Spleen (tissue), 11 donors: ENCODE measurements at regions not wholly inside any gene's neighbourhood (a gene's known extent, or its start where the extent isn't known, plus 50 kb on each side); places are given as distances from the start of the nearest gene placed in this dataset.

Source experiments
- DNase-seq: peaks from one replicate; pipeline ENCODE4 v3.0.0-alpha.2; 2020
- H3K27ac ChIP-seq, 8 donors: fragments of 200-600 bp; sonication (generic) in 7 of 8; 1 replicate in 4 of 8; 2 replicates in 4 of 8; pipeline versions ENCODE4 v1.5.0 to v1.8.0; 2016 to 2021; ENCODE audit warnings: inconsistent platforms in 4 of 8, mild to moderate bottlenecking in 4 of 8, moderate library complexity in 1 of 8
- H3K27me3 ChIP-seq, 7 donors: fragments of 200-600 bp; sonication (generic) in 6 of 7; replicated peaks in 1 of 7; 1 replicate in 4 of 7; 2 replicates in 3 of 7; pipeline versions ENCODE4 v1.5.0 to v1.8.0; 2016 to 2021; ENCODE audit warnings: inconsistent platforms in 3 of 7, mild to moderate bottlenecking in 1 of 7
- H3K36me3 ChIP-seq, 6 donors: fragments of 200-600 bp; sonication (generic) in 5 of 6; 1 replicate in 4 of 6; 2 replicates in 2 of 6; pipeline versions ENCODE4 v1.5.0 to v1.8.0; 2016 to 2021; ENCODE audit warnings: inconsistent platforms in 2 of 6
- H3K4me1 ChIP-seq, 6 donors: fragments of 200-600 bp; sonication (generic) in 5 of 6; 1 replicate in 3 of 6; 2 replicates in 3 of 6; pipeline versions ENCODE4 v1.5.0 to v1.8.0; 2016 to 2021; ENCODE audit warnings: inconsistent platforms in 3 of 6
- H3K4me3 ChIP-seq, 8 donors: fragments of 200-600 bp; sonication (generic) in 7 of 8; 1 replicate in 4 of 8; 2 replicates in 4 of 8; pipeline versions ENCODE4 v1.5.0 to v1.8.0; 2016 to 2021; ENCODE audit warnings: inconsistent platforms in 4 of 8, mild to moderate bottlenecking in 4 of 8, moderate library complexity in 2 of 8
- H3K9me3 ChIP-seq, 8 donors: fragments of 200-600 bp; sonication (generic) in 7 of 8; 1 replicate in 4 of 8; 2 replicates in 4 of 8; pipeline versions ENCODE4 v1.5.0 to v1.8.0; 2016 to 2021; ENCODE audit warnings: inconsistent platforms in 4 of 8
- CTCF ChIP-seq, 11 experiments: fragments of 200-600 bp in 7 of 11; fragments of 450-650 bp in 4 of 11; sonication (generic) in 4 of 11; IDR thresholded peaks in 8 of 11; conservative IDR thresholded peaks in 3 of 11; 1 replicate in 7 of 11; 2 replicates in 4 of 11; pipeline versions ENCODE4 v1.4.0 to v1.8.0; 2016 to 2021; ENCODE audit warnings: antibody characterized with exemption in 11 of 11, inconsistent platforms in 4 of 11, mild to moderate bottlenecking in 1 of 11
- POLR2A ChIP-seq, 3 donors: fragments of 450-650 bp; IDR thresholded peaks; one replicate each; pipeline ENCODE4 v1.5.1; 2017; ENCODE audit warnings: antibody characterized with exemption in 3 of 3, mild to moderate bottlenecking in 1 of 3
- POLR2AphosphoS5 ChIP-seq, 3 donors: sonication (generic); formaldehyde crosslinking; IDR thresholded peaks; one replicate each; pipeline ENCODE4 v1.5.1; 2017; ENCODE audit warnings: antibody characterized with exemption in 3 of 3
- WGBS, 5 donors: extraction: QIAGEN DNeasy Blood & Tissue Kit in 3 of 5; methylation state at CpG; one replicate each; pipeline versions ENCODE4 v1.1.5 to v1.1.7; 2013 to 2018; 5-methylcytosine and 5-hydroxymethylcytosine counted together
- intact Hi-C: fragments of 100-400 bp; cut with DNase I; formaldehyde crosslinking; loops from one replicate; pipeline ENCODE4 v1.15.0; 2023; ENCODE audit warnings: low total_unique reads
- donor health status: healthy with polysubstance abuse.
- donor health status: DM: no; HTN: no; CAD: no; lungs with moderate emphysema.
- donor health status: DM: no; HTN: no; CAD: no.
- donor health status: Bipolar disorder and iron deficiency.
- donor health status: healthy.
- donor health status: DM: no; HTN: no; CAD: no.
- donor health status: DM: yes; HTN: yes; CAD: no.

GRCh38 chr2:21328177-21328576 is 204.4 kb downstream of the TDRD15 start:
- Histone ChIP-seq H3K4me3 (no peak overlapping the region), H3K9me3 (peaks cover 0 to 6% (median 0%) of the 10 kb centered on the region in 8 donors), H3K4me1 (no peaks in the 10 kb centered on the region), H3K36me3 (no peaks in the 10 kb centered on the region), H3K27me3 (no peaks in the 10 kb centered on the region), H3K27ac (no peak overlapping the region)
- WGBS, 5 donors = 62 to 81% (median 75%) methylated on average over 4 of the region's 4 CpGs
- TF ChIP-seq POLR2AphosphoS5 (IDR thresholded peaks at IDR 0.05) = no peak
- TF ChIP-seq CTCF (IDR thresholded peaks at IDR 0.05 in 8 of 11, conservative IDR thresholded peaks at IDR 0.05 in 3 of 11) = no peak
- no peak for TF ChIP-seq POLR2A (IDR thresholded peaks at IDR 0.05)
- intact Hi-C loops = no loop called here
- no peak for DNase-seq

- Histone ChIP-seq H3K36me3 (no peaks in the 10 kb centered on the region), H3K4me3 (no peak overlapping the region), H3K4me1 (no peaks in the 10 kb centered on the region), H3K27me3 (no peaks in the 10 kb centered on the region), H3K27ac (no peak overlapping the region), H3K9me3 (peaks cover 0 to 6% (median under 1%) of the 10 kb centered on the region in 8 donors)
- 51 to 71% (median 65%) methylated on average over 5 of the region's 5 CpGs for WGBS, 5 donors
- DNase-seq = no peak
- intact Hi-C loops = no loop called here
- no peak for TF ChIP-seq POLR2AphosphoS5 (IDR thresholded peaks at IDR 0.05)
- no peak for TF ChIP-seq POLR2A (IDR thresholded peaks at IDR 0.05)
- TF ChIP-seq CTCF (IDR thresholded peaks at IDR 0.05 in 8 of 11, conservative IDR thresholded peaks at IDR 0.05 in 3 of 11) = no peak
These were observed 207.1 kb downstream of the TDRD15 start for GRCh38 chr2:21330786-21331391.

- Histone ChIP-seq H3K27me3 (no peaks in the 10 kb centered on the region), H3K9me3 (peaks cover 0 to 11% (median 2%) of the 10 kb centered on the region in 8 donors), H3K36me3 (no peaks in the 10 kb centered on the region), H3K4me1 (no peaks in the 10 kb centered on the region), H3K4me3 (no peak overlapping the region), H3K27ac (no peak overlapping the region)
- WGBS, 5 donors = 72 to 87% (median 77%) methylated on average over 3 of the region's 3 CpGs
- intact Hi-C loops = no loop called here
- DNase-seq = no peak
- no peak for TF ChIP-seq POLR2A (IDR thresholded peaks at IDR 0.05)
- TF ChIP-seq CTCF (IDR thresholded peaks at IDR 0.05 in 8 of 11, conservative IDR thresholded peaks at IDR 0.05 in 3 of 11) = no peak
- no peak for TF ChIP-seq POLR2AphosphoS5 (IDR thresholded peaks at IDR 0.05)
These were observed 208.0 kb downstream of the TDRD15 start for GRCh38 chr2:21331625-21332370.

- peaks cover 0 to 11% (median 2%) of the 10 kb centered on the region in 8 donors for H3K9me3 ChIP-seq
- WGBS, 5 donors = 81 to 90% (median 82%) methylated on average over 5 of the region's 5 CpGs
- no peaks in the 10 kb centered on the region for H3K27me3 ChIP-seq
- no peak overlapping the region for H3K27ac ChIP-seq
- TF ChIP-seq CTCF (IDR thresholded peaks at IDR 0.05 in 8 of 11, conservative IDR thresholded peaks at IDR 0.05 in 3 of 11) = no peak
- H3K4me3 ChIP-seq = no peak overlapping the region
- no peaks in the 10 kb centered on the region for H3K36me3 ChIP-seq
- no peak for DNase-seq
- intact Hi-C loops = no loop called here
- H3K4me1 ChIP-seq = no peaks in the 10 kb centered on the region
These were observed 209.3 kb downstream of the TDRD15 start for GRCh38 chr2:21332993-21333625.
